Testis (tissue), 2 donors: ENCODE measurements at regions not wholly inside any gene's neighbourhood (a gene's known extent, or its start where the extent isn't known, plus 50 kb on each side); places are given as distances from the start of the nearest gene placed in this dataset.

ENCODE experiments used
- POLR2A ChIP-seq: fragments of 450-650 bp; IDR thresholded peaks from one replicate; pipeline ENCODE4 v1.6.1; 2017; ENCODE audit warnings: antibody characterized with exemption, mild to moderate bottlenecking, moderate library complexity
- TF ChIP-seq, protein P1 (sequence below), 3 experiments: fragments of 450-650 bp in 2 of 3; fragments of 200-600 bp in 1 of 3; sonication (generic) in 1 of 3; IDR thresholded peaks; one replicate each; pipeline ENCODE4 v1.5.1; 2016 to 2019; ENCODE audit warnings: antibody characterized with exemption in 3 of 3, mild to moderate bottlenecking in 2 of 3, moderate library complexity in 1 of 3

DNA sequence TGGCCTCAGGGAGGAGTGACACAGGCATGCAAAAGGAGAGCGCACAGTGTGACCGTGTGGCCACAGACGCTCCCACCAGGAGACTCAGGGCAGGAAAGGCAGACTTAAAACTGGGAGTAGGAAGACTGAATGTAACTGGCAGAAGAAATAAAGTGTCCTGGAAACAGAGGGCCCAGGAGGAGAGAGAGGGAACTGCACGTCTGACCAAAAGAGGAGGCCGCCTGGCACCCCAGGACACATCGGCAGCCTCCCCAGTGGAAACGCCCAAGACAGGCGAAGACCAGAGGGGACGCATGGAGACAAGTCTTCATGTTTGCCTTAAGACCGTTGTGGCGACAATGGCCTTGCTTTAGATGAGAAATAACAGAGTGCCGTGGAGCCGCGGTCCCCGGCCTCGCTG lies 163.6 kb upstream of the ALKAL2 start:
- TF ChIP-seq POLR2A, result no peak
- TF ChIP-seq, protein P1, sequence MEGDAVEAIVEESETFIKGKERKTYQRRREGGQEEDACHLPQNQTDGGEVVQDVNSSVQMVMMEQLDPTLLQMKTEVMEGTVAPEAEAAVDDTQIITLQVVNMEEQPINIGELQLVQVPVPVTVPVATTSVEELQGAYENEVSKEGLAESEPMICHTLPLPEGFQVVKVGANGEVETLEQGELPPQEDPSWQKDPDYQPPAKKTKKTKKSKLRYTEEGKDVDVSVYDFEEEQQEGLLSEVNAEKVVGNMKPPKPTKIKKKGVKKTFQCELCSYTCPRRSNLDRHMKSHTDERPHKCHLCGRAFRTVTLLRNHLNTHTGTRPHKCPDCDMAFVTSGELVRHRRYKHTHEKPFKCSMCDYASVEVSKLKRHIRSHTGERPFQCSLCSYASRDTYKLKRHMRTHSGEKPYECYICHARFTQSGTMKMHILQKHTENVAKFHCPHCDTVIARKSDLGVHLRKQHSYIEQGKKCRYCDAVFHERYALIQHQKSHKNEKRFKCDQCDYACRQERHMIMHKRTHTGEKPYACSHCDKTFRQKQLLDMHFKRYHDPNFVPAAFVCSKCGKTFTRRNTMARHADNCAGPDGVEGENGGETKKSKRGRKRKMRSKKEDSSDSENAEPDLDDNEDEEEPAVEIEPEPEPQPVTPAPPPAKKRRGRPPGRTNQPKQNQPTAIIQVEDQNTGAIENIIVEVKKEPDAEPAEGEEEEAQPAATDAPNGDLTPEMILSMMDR (IDR thresholded peaks at IDR 0.05), result no peak
